ENCODE measurements at regions not wholly inside any gene's neighbourhood (a gene's known extent, or its start where the extent isn't known, plus 50 kb on each side); places are given as distances from the start of the nearest gene placed in this dataset.

GRCh38 chr13:22662771-22663170 lies 518.0 kb upstream of the SGCG start:
- no peak for FAIRE-seq

GRCh38 chr13:22665506-22665905 lies 515.3 kb upstream of the SGCG start:
- FAIRE-seq (no peak), DNase-seq (ENCODE audit: insufficient read length, low spot score) (no peak)

More at GRCh38 chr13:22662771-22663170, 518.0 kb upstream of the SGCG start:
- no peak for DNase-seq (ENCODE audit: insufficient read length, low spot score)

GRCh38 chr13:22690756-22691155 lies 490.0 kb upstream of the SGCG start:
- no peak for FAIRE-seq
- DNase-seq (ENCODE audit: insufficient read length, low spot score), result no peak

GRCh38 chr13:22693691-22694090 lies 487.1 kb upstream of the SGCG start:
- FAIRE-seq (no peak), DNase-seq (ENCODE audit: insufficient read length, low spot score) (no peak)

- FAIRE-seq, result no peak
- DNase-seq (ENCODE audit: insufficient read length, low spot score), result no peak
Measured at GRCh38 chr13:22696433-22696832, 484.3 kb upstream of the SGCG start.

DNA sequence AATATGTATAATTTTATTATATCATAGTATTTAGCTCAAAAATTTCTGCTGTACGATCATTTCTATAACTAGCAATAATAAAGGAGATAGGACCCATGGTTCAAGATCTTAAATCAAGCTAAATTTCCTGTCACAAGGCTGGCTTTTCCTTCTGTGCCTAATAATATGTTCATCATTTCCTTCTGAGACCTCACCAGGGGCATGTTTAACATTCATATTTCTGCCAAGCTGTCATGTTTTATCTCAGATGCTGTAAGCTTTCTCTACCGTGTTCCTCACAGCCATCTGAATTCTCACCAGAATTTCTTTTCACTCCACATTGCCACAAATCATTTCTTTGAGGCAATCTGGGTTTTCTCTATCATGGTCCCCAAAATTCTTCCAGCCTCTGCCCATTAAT lies 482.3 kb upstream of the SGCG start:
- FAIRE-seq (no peak), DNase-seq (ENCODE audit: insufficient read length, low spot score) (no peak)

- FAIRE-seq, result no peak
- no peak for DNase-seq (ENCODE audit: insufficient read length, low spot score)
Measured at GRCh38 chr13:22700246-22700887, 480.4 kb upstream of the SGCG start.

DNA sequence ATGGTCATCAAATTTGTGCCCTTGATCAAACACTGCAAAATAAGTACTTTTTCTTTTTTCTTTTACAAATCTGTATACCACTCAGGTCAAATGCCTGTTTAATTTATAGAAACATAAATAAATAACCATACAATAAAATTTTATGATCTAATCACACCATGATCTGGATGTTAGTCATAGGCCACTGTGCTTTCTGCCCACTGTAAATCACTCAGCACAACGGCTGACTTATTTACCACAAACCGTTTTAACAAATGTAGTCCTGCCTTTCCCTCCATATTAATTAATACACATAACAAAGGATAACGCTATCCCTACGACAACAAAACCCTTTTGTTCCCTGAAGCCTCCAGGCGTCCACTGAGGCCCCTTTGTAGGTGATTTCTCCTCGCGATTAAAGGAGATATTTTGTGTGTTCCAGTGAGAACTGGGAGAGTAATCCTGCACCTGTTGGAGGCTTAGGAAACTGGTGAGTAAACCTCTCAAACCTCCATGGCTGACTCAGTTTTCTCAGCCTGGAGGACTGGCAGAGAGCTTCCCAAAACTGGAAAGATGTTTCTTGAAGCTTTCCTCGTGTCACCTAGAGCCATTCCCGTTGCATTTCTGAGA lies 477.1 kb upstream of the SGCG start:
- no peak for FAIRE-seq
- no peak for DNase-seq (ENCODE audit: insufficient read length, low spot score)

GRCh38 chr13:22707946-22708345 lies 472.8 kb upstream of the SGCG start:
- no peak for FAIRE-seq
- no peak for DNase-seq (ENCODE audit: insufficient read length, low spot score)

DNA sequence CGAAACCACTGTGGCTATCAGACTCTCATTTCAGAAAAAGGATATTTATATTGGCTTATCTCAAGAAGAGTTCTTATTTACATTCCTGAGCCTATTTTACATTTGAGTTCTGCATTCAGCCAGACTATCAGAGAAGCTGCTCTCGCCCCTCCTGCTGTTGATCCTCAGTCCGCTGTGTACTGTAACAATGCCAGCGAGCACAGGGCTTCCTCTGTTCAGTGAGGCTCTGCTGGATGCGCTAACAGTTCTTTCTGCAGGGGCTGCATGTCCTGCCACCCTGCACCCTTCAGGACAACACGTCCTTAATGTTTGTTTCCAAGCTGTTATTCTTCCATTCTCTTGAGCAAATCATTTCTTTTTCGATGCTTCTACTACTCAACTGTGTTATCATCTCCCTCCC lies 463.7 kb upstream of the SGCG start:
- FAIRE-seq (no peak), DNase-seq (ENCODE audit: insufficient read length, low spot score) (no peak)

DNA sequence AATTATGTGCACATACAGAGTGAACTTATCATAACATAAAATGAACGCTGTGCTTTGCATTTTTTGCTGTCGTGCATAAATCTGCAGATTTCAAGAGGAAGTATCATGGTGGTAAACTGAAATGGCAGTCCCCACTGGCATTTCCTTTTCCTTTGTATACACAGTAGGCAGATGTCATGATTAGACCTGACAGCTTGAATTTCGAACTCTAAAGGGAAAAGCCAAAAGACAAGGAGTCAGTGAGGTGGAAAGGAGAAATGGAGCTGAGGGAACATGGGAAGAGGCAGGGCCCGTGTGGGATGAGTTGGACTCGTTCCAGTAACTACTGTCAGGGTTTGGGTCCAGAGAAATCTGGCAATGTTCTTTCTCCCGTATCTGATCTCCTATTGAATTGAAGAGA lies 454.1 kb upstream of the SGCG start:
- FAIRE-seq (no peak), DNase-seq (ENCODE audit: insufficient read length, low spot score) (no peak)

- no peak for FAIRE-seq
- DNase-seq (ENCODE audit: insufficient read length, low spot score), result no peak
Measured at GRCh38 chr13:22735011-22735995, 445.5 kb upstream of the SGCG start.

GRCh38 chr13:22736084-22736767 lies 444.6 kb upstream of the SGCG start:
- DNase-seq (ENCODE audit: insufficient read length, low spot score), result no peak
- FAIRE-seq, result no peak

DNA sequence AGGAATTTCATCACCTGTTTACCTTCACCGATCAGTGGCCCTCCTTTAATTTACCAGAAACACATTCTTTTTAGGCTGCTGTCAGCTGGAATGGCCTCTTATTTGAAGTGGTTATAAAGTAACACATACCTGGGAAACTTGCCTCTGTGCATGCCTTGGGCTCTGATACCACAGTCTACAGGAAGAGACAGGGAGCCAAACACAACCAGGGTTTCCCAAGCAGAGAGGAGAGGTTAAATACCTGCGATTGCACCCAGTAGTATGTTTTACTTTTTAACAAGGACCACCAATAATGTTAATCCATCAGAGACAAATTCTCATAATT lies 444.0 kb upstream of the SGCG start:
- DNase-seq (ENCODE audit: insufficient read length, low spot score) (no peak), FAIRE-seq (no peak)

DNA sequence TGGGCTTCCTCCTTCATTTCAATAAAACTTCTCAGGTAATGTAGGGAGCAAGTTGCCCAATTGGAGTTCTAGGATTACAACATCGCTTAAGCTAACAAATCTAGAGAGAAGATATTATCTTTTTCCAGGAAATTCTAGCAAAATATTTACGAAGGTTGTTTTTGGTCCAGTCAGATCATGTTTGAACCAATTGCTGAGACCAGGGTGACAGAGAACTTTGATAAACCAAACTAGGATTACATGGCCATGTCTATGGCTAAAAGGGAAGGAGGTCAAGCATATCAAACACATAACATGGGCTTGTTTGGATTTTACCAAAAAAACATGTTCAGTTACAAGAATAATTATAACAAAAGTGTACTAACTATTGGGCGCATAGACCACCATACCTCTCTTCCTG lies 442.4 kb upstream of the SGCG start:
- no peak for DNase-seq (ENCODE audit: insufficient read length, low spot score)
- no peak for FAIRE-seq

DNA sequence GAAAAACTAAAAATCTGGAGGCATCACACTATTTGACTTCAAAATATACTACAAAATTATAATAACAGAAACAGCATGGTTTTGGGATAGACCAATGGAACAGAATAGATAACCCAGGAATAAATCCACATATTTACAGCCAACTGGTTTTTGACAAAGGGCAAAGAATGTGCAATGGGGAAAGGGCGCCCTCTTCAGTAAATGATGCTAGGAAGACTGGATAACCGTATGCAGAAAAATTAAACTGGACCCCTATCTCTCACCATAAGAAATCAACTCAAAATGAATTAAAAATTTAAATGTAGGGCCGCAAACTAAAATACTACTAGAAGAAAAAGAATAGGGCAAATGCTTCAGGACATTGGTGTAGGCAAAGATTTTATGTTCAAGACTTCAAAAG lies 440.5 kb upstream of the SGCG start:
- FAIRE-seq (no peak), DNase-seq (ENCODE audit: insufficient read length, low spot score) (no peak)

DNA sequence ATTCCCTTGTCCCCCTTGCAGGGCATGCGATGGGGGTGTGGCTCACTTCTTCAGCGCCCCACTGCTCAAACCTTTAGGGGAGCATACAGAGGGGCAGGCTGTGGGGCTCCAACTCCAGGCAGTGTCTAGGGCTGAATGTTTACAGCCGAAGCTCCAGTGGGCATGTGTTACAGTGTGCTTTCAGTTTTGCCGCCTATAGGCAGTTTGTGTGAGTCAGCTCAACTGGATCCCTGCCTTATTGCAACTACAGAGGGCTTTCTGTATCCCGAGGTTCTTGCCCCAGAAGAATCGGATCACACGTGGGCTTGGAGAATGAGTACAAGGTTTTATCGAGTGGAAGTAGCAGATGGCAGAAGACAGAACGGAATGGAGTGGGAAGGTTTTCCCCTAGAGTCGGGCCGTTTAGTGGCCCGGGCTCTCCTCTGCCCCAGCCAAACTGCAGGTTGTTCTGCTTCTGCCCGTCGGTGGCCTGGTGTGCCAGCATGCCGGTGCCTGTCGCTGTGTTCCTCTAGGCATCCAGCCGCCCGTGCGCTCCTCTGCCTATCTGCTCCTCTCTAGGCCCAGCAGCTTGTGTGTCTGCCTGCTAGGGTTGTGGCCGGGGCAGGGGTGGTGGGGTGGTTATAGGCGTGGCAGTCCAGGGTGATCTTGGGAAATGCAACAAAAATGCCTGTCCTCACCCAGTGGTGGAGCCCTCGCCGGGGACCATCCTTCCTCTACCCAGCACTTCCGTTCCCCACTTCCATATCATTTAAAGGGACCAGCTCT lies 435.9 kb upstream of the SGCG start:
- DNase-seq (ENCODE audit: insufficient read length, low spot score) (no peak), FAIRE-seq (no peak)

- no peak for DNase-seq (ENCODE audit: insufficient read length, low spot score)
- FAIRE-seq, result no peak
Measured at GRCh38 chr13:22748866-22749577, 431.8 kb upstream of the SGCG start.

- FAIRE-seq, result no peak
- no peak for DNase-seq (ENCODE audit: insufficient read length, low spot score)
Measured at GRCh38 chr13:22749626-22750025, 431.2 kb upstream of the SGCG start.

All from GM19239 (cell line).